Heart left ventricle (tissue), 16 donors: ENCODE measurements at regions not wholly inside any gene's neighbourhood (a gene's known extent, or its start where the extent isn't known, plus 50 kb on each side); places are given as distances from the start of the nearest gene placed in this dataset.

ENCODE experiments used
- ATAC-seq, 4 donors: fragments of 200-7000 bp; cut with Tn5 transposase; one replicate each; pipeline ENCODE4 v1.9.1; 2020 to 2022; ENCODE audit warnings: moderate library complexity in 4 of 4, mild to moderate bottlenecking in 3 of 4, moderate number of reproducible peaks in 1 of 4
- DNase-seq, 5 donors: peaks; one replicate each; pipeline ENCODE4 v3.0.0-alpha.2; 2020
- H3K27ac ChIP-seq, 12 donors: fragments of 200-600 bp; sonication (generic) in 4 of 12; one replicate each; pipeline versions ENCODE4 v1.5.0 to v1.8.0; 2016 to 2022; ENCODE audit warnings: mild to moderate bottlenecking in 2 of 12
- H3K27me3 ChIP-seq, 9 donors: fragments of 200-600 bp; sonication (generic) in 2 of 9; one replicate each; pipeline versions ENCODE4 v1.5.1 to v1.8.0; 2016 to 2022; ENCODE audit warnings: mild to moderate bottlenecking in 3 of 9
- H3K36me3 ChIP-seq, 9 donors: fragments of 200-600 bp; sonication (generic) in 2 of 9; one replicate each; pipeline versions ENCODE4 v1.5.0 to v1.8.0; 2018 to 2022; ENCODE audit warnings: mild to moderate bottlenecking in 2 of 9
- H3K4me1 ChIP-seq, 12 donors: fragments of 200-600 bp; sonication (generic) in 4 of 12; one replicate each; pipeline versions ENCODE4 v1.5.0 to v1.8.0; 2016 to 2022; ENCODE audit warnings: mild to moderate bottlenecking in 3 of 12
- H3K4me3 ChIP-seq, 12 donors: fragments of 200-600 bp; sonication (generic) in 4 of 12; one replicate each; pipeline versions ENCODE4 v1.5.0 to v1.8.0; 2017 to 2022; ENCODE audit warnings: mild to moderate bottlenecking in 9 of 12, moderate library complexity in 4 of 12
- H3K9me3 ChIP-seq, 12 donors: fragments of 200-600 bp; sonication (generic) in 4 of 12; one replicate each; pipeline versions ENCODE4 v1.5.0 to v1.8.0; 2016 to 2022; ENCODE audit warnings: mild to moderate bottlenecking in 1 of 12
- POLR2A ChIP-seq, 2 donors: fragments of 450-650 bp; IDR thresholded peaks; one replicate each; pipeline ENCODE4 v1.6.1; 2017; ENCODE audit warnings: antibody characterized with exemption in 2 of 2, mild to moderate bottlenecking in 2 of 2, moderate library complexity in 2 of 2
- WGBS, 4 donors: extraction: QIAGEN DNeasy Blood & Tissue Kit in 2 of 4; methylation state at CpG; one replicate each; pipeline versions ENCODE4 v1.1.5 to v1.1.7; 2013 to 2018; 5-methylcytosine and 5-hydroxymethylcytosine counted together
- intact Hi-C, 10 donors: fragments of 100-400 bp; cut with DNase I; formaldehyde crosslinking; loops; one replicate each; pipeline versions ENCODE4 v1.11.1 to v1.14.2; 2022
- TF ChIP-seq, protein P1 (sequence below), 12 donors: fragments of 200-600 bp; sonication (generic) in 4 of 12; IDR thresholded peaks; one replicate each; pipeline versions ENCODE4 v1.5.0 to v1.8.0; 2018 to 2022; ENCODE audit warnings: antibody characterized with exemption in 12 of 12, mild to moderate bottlenecking in 5 of 12
- donor health status: ischemic (EF 13 %, LVEDD 7.1; RV severe dilation, severe dysfunction).
- donor health status: healthy with polysubstance abuse.
- donor health status: DM: no; HTN: yes; CAD: no.
- donor health status: DM: no; HTN: no; CAD: no.
- donor health status: ischemic (EF 25% LVEDD 6.9; RV normal size, moderate dysfunction).
- donor health status: ischemic (EF 25% LVEDD 5.7; RV mildly dilated, moderate dysfunction).
- donor health status: healthy.
- donor health status: DM: yes; HTN: yes; CAD: no.
- donor health status: ischemic (EF 35%, LVEDD 5.7; RV mildly dilated, moderate dysfunction).
- donor health status: nonischemic (EF 11% LVEDD 7.7; RV severe dilation, severe dysfunction).
- donor health status: DM: yes; HTN: yes; CAD: no.
- donor health status: PGD.
- donor health status: ischemic (EF 29% LVEDD 5.4; RV normal size, mild dysfunction).
- donor health status: nonischemic (EF 23%, LVEDD 6.1; RV moderate dilation, normal function).

GRCh38 chr18:60499675-60500074 lies 127.1 kb upstream of the MC4R start:
- ATAC-seq (no peak), DNase-seq (no peak)
- Histone ChIP-seq H3K36me3 (no peaks in the 10 kb centered on the region), H3K27ac (no peak overlapping the region), H3K4me1 (no peaks in the 10 kb centered on the region), H3K9me3 (no peaks in the 10 kb centered on the region), H3K4me3 (no peak overlapping the region), H3K27me3 (no peaks in the 10 kb centered on the region)
- intact Hi-C loops, result no loop called here
- no peak for TF ChIP-seq POLR2A (IDR thresholded peaks at IDR 0.05)
- TF ChIP-seq, protein P1, sequence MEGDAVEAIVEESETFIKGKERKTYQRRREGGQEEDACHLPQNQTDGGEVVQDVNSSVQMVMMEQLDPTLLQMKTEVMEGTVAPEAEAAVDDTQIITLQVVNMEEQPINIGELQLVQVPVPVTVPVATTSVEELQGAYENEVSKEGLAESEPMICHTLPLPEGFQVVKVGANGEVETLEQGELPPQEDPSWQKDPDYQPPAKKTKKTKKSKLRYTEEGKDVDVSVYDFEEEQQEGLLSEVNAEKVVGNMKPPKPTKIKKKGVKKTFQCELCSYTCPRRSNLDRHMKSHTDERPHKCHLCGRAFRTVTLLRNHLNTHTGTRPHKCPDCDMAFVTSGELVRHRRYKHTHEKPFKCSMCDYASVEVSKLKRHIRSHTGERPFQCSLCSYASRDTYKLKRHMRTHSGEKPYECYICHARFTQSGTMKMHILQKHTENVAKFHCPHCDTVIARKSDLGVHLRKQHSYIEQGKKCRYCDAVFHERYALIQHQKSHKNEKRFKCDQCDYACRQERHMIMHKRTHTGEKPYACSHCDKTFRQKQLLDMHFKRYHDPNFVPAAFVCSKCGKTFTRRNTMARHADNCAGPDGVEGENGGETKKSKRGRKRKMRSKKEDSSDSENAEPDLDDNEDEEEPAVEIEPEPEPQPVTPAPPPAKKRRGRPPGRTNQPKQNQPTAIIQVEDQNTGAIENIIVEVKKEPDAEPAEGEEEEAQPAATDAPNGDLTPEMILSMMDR (IDR thresholded peaks at IDR 0.05), result no peak
- WGBS, 4 donors, result 86 to 92% (median 90%) methylated on average over 4 of the region's 4 CpGs

DNA sequence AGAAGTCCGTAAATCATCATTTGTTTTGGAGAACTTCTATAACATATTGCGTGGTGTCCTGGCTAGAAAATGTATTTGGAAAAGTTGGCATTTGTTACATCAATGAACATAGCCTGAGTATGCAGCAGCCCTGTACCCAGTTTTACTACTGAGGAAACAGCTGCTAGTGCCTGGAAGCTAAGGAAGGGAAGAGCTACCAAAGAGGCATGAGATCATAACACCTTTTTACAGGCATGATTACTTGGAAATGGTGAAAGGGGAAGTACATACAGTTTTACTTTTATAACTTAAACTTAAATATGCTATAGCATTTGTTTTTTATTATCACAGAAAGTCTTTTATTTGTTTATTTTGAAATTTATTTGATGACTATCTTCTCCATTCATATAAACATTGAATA lies 128.4 kb upstream of the MC4R start:
- intact Hi-C loops, result no loop called here
- WGBS, 4 donors, result 71 to 93% (median 85%) methylated on average over 2 of the region's 2 CpGs
- ATAC-seq (no peak), DNase-seq (no peak)
- Histone ChIP-seq H3K4me1 (no peaks in the 10 kb centered on the region), H3K27me3 (no peaks in the 10 kb centered on the region), H3K27ac (no peak overlapping the region), H3K4me3 (no peak overlapping the region), H3K36me3 (no peaks in the 10 kb centered on the region), H3K9me3 (no peaks in the 10 kb centered on the region)
- TF ChIP-seq, protein P1 (IDR thresholded peaks at IDR 0.05), result no peak
- TF ChIP-seq POLR2A (IDR thresholded peaks at IDR 0.05), result no peak

- no peak overlapping the region for H3K27ac ChIP-seq
- intact Hi-C loops, result no loop called here
- H3K27me3 ChIP-seq, result no peaks in the 10 kb centered on the region
- 68 to 73% (median 71%) methylated on average over 5 of the region's 5 CpGs for WGBS, 4 donors
- no peak overlapping the region for H3K4me3 ChIP-seq
- no peaks in the 10 kb centered on the region for H3K9me3 ChIP-seq
- ATAC-seq (no peak), DNase-seq (no peak)
- H3K36me3 ChIP-seq, result no peaks in the 10 kb centered on the region
- TF ChIP-seq, protein P1 (IDR thresholded peaks at IDR 0.05), result no peak
- H3K4me1 ChIP-seq, result no peaks in the 10 kb centered on the region
Observed at GRCh38 chr18:60502591-60502990, 130.0 kb upstream of the MC4R start.

GRCh38 chr18:60503199-60503598 lies 130.6 kb upstream of the MC4R start:
- Histone ChIP-seq H3K4me1 (no peaks in the 10 kb centered on the region), H3K27ac (no peak overlapping the region), H3K4me3 (no peak overlapping the region), H3K27me3 (no peaks in the 10 kb centered on the region), H3K9me3 (no peaks in the 10 kb centered on the region), H3K36me3 (no peaks in the 10 kb centered on the region)
- no peak for DNase-seq
- WGBS, 4 donors, result 19 to 37% (median 28%) methylated on average over 2 of the region's 2 CpGs
- intact Hi-C loops, result no loop called here
- ATAC-seq, result no peak
- no peak for TF ChIP-seq POLR2A (IDR thresholded peaks at IDR 0.05)
- TF ChIP-seq, protein P1 (IDR thresholded peaks at IDR 0.05), result no peak
